LNCaP clone FGC (cell line): ENCODE measurements at regions not wholly inside any gene's neighbourhood (a gene's known extent, or its start where the extent isn't known, plus 50 kb on each side); places are given as distances from the start of the nearest gene placed in this dataset.

ENCODE experiments used
- DNase-seq: peaks from one replicate; pipeline ENCODE4 v3.0.0-alpha.2; 2011; ENCODE audit warnings: low read depth
- H3K4me3 ChIP-seq: 2 replicates; pipeline ENCODE4 v1.5.1; 2011; ENCODE audit warnings: mild to moderate bottlenecking, low read depth, low read length, control low read depth
- CTCF ChIP-seq: IDR thresholded peaks from 2 replicates; pipeline ENCODE4 v1.5.1; 2012; ENCODE audit warnings: mild to moderate bottlenecking; ENCODE audit not compliant: control insufficient read depth, insufficient read depth; ENCODE audit errors: extremely low read depth

- no peak for TF ChIP-seq CTCF
- no peak for DNase-seq
- no peak overlapping the region for H3K4me3 ChIP-seq
Measured at GRCh38 chr13:44815623-44816022, 173.6 kb downstream of the NUFIP1 start.

GRCh38 chr13:44814836-44815235 is 174.4 kb downstream of the NUFIP1 start:
- TF ChIP-seq CTCF: no peak
- H3K4me3 ChIP-seq: no peak overlapping the region
- no peak for DNase-seq

GRCh38 chr13:44814161-44814560 is 175.1 kb downstream of the NUFIP1 start:
- TF ChIP-seq CTCF: no peak
- no peak overlapping the region for H3K4me3 ChIP-seq
- DNase-seq: no peak

GRCh38 chr13:44812818-44813217 is 176.5 kb downstream of the NUFIP1 start:
- no peak overlapping the region for H3K4me3 ChIP-seq
- no peak for DNase-seq
- no peak for TF ChIP-seq CTCF

GRCh38 chr13:44810061-44810840 is 179.0 kb downstream of the NUFIP1 start:
- no peak for TF ChIP-seq CTCF
- peak; percentile 23 for DNase-seq
- H3K4me3 ChIP-seq: no peak overlapping the region

GRCh38 chr13:44809190-44809589 is 180.1 kb downstream of the NUFIP1 start:
- H3K4me3 ChIP-seq: no peak overlapping the region
- TF ChIP-seq CTCF: no peak
- no peak for DNase-seq

GRCh38 chr13:44808185-44808584 is 181.1 kb downstream of the NUFIP1 start:
- DNase-seq: no peak
- H3K4me3 ChIP-seq: no peak overlapping the region
- no peak for TF ChIP-seq CTCF
